ENCODE measurements at regions not wholly inside any gene's neighbourhood (a gene's known extent, or its start where the extent isn't known, plus 50 kb on each side); places are given as distances from the start of the nearest gene placed in this dataset.

GRCh38 chr9:120221844-120222243 is 358.1 kb downstream of the CDK5RAP2 start:
- DNase-seq (ENCODE audit: low read depth in 4 of 4, low spot score in 1 of 4), result no peak

DNA sequence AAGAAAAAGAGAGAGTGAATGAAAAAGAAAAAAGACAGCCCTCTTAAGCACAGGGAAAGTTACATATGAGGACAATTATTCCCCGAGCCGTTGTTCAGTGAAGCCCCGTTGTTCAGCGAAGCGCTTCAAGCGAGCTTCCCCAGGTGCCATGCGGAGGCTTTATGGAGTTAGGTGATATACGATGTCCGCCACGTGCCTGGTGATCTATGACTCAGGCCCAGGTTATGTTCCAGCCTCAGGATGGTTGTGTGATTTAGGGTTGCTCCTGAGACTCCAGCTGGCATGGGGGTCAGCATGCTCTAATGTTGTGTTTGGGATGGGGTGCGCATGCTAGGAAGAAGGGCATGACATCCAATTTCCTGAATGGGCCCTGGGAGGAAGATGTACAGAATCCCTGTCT is 365.6 kb downstream of the CDK5RAP2 start:
- DNase-seq (ENCODE audit: low read depth in 4 of 4, low spot score in 1 of 4), result no peak

- no peak for DNase-seq (ENCODE audit: low read depth in 4 of 4, low spot score in 1 of 4)
Measured at GRCh38 chr9:120212853-120213200, 367.1 kb downstream of the CDK5RAP2 start.

DNA sequence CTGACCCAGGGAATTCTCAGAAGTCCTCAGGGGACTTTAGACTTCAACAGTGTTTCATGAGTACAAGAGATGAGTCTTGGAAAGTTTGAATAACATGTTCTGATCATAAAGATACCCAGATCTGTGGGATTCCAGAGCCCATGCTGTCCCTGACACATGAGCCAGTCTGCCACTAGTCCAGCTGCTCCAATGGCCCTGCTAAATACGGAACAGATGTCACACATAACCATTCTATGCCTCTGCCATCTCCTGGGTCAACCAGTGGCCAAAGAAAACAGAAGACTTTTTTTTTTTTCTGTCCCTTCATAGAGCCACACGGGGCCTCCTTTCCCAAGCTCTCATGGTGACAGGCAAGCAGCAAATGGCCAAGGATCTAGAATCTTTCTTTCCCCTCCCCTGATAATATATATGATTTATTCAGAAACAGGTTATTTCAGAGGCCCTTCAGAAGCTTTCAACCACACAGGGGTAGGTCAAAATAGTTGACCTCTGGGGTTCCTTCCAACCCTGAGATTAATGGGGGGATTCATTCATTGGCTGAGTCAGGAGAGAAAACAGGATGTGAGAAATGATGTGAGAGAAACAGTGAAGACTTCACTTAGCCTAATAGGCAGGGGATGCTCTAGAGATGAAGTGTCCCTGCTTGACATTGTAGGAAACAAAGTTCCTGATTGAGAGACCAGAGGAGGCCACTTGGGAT is 367.7 kb downstream of the CDK5RAP2 start:
- DNase-seq (ENCODE audit: low read depth in 4 of 4, low spot score in 1 of 4), result no peak

DNA sequence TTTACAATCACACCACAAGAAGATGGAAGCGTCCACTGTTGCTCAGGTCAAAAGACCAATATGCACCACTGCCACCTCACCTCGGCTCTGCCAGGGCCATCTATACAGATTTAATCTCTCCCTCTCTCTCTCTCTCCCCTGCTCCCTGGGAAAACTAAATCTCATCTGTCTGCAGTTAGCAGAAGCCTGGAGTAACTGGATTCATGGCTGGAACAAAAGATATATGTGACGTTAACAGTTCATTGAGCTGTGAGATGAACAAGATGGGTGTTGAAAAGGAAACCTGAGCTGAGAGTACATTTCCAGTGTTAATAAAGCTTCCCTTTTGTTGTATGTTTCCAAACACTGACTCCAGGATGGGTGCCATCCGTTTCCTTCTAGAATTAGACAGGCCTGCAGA is 369.7 kb downstream of the CDK5RAP2 start:
- no peak for DNase-seq (ENCODE audit: low read depth in 4 of 4, low spot score in 1 of 4)

GRCh38 chr9:120202856-120203654 is 376.9 kb downstream of the CDK5RAP2 start:
- no peak for DNase-seq (ENCODE audit: low read depth in 4 of 4, low spot score in 1 of 4)

DNA sequence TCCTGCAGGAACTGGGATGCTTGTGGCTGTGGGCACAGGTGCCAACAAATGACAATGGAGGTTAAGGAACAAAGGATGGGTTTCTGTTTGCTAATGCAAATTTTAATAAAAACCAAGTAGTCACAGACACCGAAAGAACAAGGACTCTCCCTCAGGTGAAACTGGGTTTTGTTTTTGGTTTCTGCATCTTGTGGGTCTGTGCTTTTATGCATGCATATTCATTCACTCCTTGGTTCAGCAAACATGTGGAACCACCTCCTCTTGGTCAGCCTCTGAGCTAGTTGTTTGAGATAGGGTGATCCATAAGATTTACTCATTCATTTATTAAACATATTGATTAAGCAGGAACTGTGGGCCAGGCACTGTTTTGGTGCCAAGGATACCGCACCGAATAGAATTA is 381.9 kb downstream of the CDK5RAP2 start:
- no peak for DNase-seq (ENCODE audit: low read depth in 4 of 4, low spot score in 1 of 4)

DNA sequence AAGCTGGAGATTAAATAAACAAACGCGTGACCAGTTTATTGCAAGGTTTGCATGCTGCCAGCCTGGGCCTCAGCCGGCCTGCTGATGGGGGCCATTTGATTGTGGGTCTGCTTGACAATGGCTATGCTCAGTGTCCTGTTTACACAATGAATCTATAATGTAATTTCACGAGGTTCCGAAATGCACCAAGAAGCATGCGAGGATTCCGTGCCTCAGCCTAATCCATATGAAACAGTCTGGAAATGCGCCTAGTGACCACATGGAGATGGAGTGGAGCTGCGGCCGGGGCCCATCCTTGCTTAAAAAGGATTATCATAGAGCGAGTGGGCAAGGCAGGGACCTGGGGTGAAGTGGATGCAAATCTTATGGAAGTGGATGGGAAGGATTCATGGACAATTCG is 382.4 kb downstream of the CDK5RAP2 start:
- no peak for DNase-seq (ENCODE audit: low read depth in 4 of 4, low spot score in 1 of 4)

- no peak for DNase-seq (ENCODE audit: low read depth in 4 of 4, low spot score in 1 of 4)
Measured at GRCh38 chr9:120191141-120191540, 388.8 kb downstream of the CDK5RAP2 start.

DNA sequence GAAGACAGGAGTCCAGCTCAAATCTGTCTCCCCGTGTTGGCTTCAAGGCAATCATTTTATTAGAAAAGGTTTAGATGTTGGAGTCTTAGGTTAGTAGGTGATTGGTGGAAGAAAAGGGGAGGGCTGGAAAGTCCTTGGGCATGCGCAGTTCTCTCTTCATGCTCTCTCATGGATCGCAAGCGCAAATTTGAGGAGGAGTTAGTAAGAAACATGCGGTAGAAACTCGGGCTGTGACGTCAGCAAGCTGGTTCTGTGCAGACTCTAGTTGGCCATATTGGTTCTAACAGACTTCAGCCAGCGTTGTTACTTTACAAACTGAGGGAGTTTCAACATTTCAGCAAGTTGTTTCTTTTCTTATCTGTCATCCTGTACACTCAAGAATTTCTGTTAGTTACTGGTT is 392.2 kb downstream of the CDK5RAP2 start:
- DNase-seq (ENCODE audit: low read depth in 4 of 4, low spot score in 1 of 4), result no peak

DNA sequence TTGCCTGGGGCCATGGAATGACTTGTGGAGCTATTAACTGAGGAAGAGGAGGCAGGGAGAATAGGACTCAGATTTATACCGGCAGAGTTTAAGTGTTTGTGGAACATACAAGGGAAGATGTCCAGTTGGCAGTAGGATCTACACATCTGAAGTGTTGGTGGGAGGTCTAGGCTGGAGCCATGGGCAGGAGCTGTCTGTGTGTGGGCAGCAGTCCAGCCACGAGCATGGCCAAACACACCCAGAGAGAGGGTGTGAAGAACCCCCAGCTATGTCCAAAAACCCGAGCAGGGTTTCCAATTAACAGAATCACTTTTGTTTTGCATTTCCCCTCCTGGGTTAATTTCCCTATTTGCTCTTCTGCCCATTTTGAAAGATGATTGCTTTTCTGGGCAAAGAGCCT is 393.7 kb downstream of the CDK5RAP2 start:
- no peak for DNase-seq (ENCODE audit: low read depth in 4 of 4, low spot score in 1 of 4)

DNA sequence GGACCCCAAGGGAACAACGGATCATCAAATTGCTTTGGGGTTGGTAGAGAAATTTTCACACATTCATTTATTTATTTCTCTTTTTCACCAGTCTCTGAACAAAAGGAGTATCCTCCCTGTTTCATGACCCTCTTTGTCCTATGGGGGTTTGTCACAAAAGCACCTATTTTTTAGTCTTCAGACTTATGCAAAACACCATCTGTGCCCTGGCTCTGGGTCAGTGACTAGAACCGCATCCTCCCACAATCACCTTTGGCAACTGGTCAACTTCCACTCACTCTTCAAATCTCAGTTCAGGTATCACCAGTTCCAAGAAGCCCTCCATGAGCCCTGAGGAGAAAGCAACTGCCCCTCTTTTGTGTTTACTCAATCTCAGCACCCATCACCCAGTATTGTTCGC is 395.7 kb downstream of the CDK5RAP2 start:
- no peak for DNase-seq (ENCODE audit: low read depth in 4 of 4, low spot score in 1 of 4)

GRCh38 chr9:120183615-120184014 is 396.4 kb downstream of the CDK5RAP2 start:
- no peak for DNase-seq (ENCODE audit: low read depth in 4 of 4, low spot score in 1 of 4)

- DNase-seq (ENCODE audit: low read depth in 4 of 4, low spot score in 1 of 4), result no peak
Measured at GRCh38 chr9:120182011-120182410, 398.0 kb downstream of the CDK5RAP2 start.

GRCh38 chr9:120177121-120177520 is 402.8 kb downstream of the CDK5RAP2 start:
- no peak for DNase-seq (ENCODE audit: low read depth in 4 of 4, low spot score in 1 of 4)

DNA sequence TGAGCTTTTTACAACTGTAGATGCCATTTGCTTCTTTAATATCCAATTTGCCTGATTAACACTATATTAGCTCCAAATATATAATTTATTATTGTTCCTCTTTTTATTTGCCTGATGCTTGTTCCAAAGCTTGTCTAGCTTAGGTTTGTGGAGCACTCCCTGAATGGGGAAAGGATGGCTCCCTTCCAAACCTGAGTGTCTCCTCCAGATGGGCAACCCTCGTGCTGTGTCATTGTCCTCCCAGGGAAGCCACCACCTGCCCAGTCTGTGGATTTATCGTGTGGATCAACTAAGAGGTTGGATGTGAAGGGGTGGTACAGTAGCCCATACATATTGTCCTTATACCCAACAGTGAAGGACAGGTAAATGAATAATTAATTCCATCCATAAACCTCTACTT is 404.9 kb downstream of the CDK5RAP2 start:
- DNase-seq (ENCODE audit: low read depth in 4 of 4, low spot score in 1 of 4), result no peak

DNA sequence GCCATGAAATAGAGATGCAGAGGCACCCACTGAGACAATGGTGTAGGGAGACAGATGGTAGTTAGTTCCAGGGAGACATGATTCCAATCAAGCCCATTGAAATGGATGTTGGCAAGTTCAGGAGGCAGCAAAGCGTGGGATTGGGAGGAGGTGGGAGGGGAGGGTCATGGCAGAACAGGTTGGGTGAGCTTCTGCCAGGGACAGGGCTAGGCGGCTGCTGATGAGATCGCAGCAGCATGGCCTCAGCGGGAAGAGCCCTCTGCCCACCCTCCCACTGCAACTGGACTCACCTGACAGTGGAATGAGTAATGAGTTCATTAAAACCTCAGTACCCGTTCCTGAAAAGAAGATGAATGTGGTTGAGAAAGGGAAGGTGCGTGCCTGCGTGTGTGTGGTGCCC is 418.2 kb downstream of the CDK5RAP2 start:
- no peak for DNase-seq (ENCODE audit: low read depth in 4 of 4, low spot score in 1 of 4)

- DNase-seq (ENCODE audit: low read depth in 4 of 4, low spot score in 1 of 4), result no peak
Measured at GRCh38 chr9:120158221-120158620, 421.7 kb downstream of the CDK5RAP2 start.

- no peak for DNase-seq (ENCODE audit: low read depth in 4 of 4, low spot score in 1 of 4)
Measured at GRCh38 chr9:120156376-120156775, 423.6 kb downstream of the CDK5RAP2 start.

GRCh38 chr9:120153258-120153657 is 426.7 kb downstream of the CDK5RAP2 start:
- DNase-seq (ENCODE audit: low read depth in 4 of 4, low spot score in 1 of 4), result no peak

DNA sequence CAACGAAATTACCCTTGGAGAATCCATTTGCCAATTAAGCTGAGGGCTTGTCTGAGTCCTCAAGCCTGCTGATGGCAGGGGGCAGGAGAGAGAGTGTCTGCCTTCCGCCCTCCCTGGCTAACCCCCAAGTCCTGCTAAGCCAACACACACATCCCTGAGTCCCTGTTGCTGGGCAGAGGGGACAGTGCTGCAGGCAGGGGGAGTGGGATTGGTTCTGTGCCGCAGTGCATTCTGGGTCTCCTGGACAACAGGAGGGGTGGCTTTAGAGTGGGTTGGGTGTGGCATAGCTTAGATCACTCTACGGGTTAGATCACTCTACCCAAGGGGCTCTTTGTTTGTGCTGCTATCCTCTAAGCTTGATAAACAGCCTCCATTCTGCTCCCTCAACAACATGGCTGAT is 427.7 kb downstream of the CDK5RAP2 start:
- no peak for DNase-seq (ENCODE audit: low read depth in 4 of 4, low spot score in 1 of 4)

DNA sequence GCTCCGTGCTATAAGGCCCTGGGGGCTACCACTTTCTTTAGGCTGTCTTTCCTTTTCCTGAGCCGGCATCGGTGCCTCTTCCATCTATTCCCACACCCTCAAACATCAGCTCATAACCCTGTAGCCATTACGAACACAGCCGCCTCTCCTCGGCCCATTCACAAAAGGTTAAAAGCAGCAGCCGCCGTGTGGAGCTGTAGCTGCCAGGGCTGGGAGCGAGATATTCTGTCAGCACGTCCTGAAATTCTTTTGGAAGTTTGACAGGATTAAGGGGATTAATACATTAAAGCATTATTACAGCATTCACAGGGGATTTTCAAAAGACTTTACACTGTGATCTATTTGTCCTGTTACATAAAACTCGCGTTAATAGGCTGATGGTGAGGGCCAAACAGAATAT is 428.2 kb downstream of the CDK5RAP2 start:
- no peak for DNase-seq (ENCODE audit: low read depth in 4 of 4, low spot score in 1 of 4)

DNA sequence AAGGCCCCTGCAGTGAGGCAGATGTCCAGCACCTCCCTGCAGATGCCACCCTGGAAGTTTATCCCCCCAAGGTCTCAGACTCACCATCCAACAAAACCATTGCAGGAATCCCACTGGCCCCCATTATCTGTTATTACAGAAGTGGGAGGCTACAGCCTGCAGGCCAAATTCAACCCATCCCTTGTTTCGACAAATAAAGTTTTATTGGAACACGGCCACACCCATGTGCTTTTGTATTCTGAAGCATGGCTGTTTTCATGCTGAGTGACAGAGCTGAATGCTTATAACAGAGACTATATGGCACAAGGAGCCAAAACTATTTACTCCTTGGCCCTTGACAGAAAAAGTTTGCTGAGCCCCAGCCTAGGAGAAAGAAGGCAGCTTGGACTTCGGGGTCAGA is 428.8 kb downstream of the CDK5RAP2 start:
- no peak for DNase-seq (ENCODE audit: low read depth in 4 of 4, low spot score in 1 of 4)
